ENCODE measurements at regions not wholly inside any gene's neighbourhood (a gene's known extent, or its start where the extent isn't known, plus 50 kb on each side); places are given as distances from the start of the nearest gene placed in this dataset.

DNA sequence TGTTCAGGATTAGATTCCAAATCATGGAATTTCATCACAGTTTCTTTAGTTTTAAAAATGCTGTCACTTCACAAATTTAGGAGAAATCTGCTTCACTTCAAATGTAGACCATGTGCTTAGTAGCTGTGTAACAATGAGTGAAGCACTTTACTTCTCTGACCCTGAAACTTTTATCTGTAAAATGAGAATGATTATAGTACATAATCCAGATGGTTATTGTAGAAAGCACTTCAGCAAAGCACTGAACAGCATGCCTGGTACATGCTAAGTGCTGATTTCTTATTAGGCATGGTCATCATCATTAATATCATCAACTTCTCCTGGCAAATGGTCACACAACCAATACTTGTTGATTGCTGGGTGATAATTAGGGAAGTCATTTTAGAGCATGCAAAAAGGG, 705.0 kb downstream of the EPHA7 start:
- Mint-ChIP-seq H3K27ac (no peak overlapping the region), H3K36me3 (ENCODE audit: low read depth) (no peaks in the 10 kb centered on the region), H3K27me3 (ENCODE audit: low read depth) (no peaks in the 10 kb centered on the region), H3K9me3 (no peaks in the 10 kb centered on the region), H3K4me1 (no peaks in the 10 kb centered on the region), H3K4me3 (no peak overlapping the region)
- TF ChIP-seq, protein P1, sequence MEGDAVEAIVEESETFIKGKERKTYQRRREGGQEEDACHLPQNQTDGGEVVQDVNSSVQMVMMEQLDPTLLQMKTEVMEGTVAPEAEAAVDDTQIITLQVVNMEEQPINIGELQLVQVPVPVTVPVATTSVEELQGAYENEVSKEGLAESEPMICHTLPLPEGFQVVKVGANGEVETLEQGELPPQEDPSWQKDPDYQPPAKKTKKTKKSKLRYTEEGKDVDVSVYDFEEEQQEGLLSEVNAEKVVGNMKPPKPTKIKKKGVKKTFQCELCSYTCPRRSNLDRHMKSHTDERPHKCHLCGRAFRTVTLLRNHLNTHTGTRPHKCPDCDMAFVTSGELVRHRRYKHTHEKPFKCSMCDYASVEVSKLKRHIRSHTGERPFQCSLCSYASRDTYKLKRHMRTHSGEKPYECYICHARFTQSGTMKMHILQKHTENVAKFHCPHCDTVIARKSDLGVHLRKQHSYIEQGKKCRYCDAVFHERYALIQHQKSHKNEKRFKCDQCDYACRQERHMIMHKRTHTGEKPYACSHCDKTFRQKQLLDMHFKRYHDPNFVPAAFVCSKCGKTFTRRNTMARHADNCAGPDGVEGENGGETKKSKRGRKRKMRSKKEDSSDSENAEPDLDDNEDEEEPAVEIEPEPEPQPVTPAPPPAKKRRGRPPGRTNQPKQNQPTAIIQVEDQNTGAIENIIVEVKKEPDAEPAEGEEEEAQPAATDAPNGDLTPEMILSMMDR (IDR thresholded peaks at IDR 0.05; ENCODE audit: unreplicated experiment in 3 of 3) = no peak

DNA sequence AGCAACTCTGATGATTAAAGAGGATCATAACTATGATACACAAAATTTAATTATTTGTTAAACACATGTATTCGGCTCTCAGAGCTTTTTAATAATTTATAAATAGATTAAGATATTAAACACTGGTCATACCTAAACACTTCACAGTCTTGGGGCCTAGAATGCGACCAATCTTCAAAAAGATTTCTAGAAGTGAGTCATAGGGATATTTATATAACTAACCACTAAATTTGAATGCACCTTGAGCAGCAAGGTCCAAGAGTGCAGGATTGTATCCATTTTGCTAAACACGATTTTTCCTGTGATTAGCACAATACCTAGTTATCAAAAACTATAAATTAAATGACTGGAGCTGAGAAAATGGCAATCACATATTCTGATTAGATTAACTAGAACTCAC, 709.3 kb downstream of the EPHA7 start:
- TF ChIP-seq, protein P1 (IDR thresholded peaks at IDR 0.05; ENCODE audit: unreplicated experiment in 3 of 3) = no peak
- H3K27me3 Mint-ChIP-seq (ENCODE audit: low read depth) = no peaks in the 10 kb centered on the region
- H3K9me3 Mint-ChIP-seq = no peaks in the 10 kb centered on the region
- no peak overlapping the region for H3K27ac Mint-ChIP-seq
- no peaks in the 10 kb centered on the region for H3K4me1 Mint-ChIP-seq
- no peak overlapping the region for H3K4me3 Mint-ChIP-seq
- H3K36me3 Mint-ChIP-seq (ENCODE audit: low read depth) = no peaks in the 10 kb centered on the region

DNA sequence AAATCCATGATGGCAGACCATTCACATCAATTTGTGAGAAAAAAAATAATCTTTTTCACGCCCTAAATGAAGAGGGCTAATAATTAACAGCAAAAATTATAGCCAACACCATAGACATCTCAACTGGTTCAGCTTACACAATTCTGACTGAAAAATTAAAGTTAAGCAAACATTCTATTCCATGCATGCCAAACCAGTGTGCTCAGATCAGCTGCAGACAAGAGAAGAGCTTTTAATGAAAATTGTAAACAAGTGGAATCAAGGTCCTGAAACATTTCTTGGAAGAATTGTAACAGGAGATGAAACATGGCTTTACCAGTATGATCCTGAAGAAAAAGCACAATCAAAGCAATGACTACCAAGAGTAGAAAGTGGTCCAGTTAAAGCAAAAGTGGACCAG, 710.4 kb downstream of the EPHA7 start:
- no peaks in the 10 kb centered on the region for H3K27me3 Mint-ChIP-seq (ENCODE audit: low read depth)
- TF ChIP-seq, protein P1 (IDR thresholded peaks at IDR 0.05; ENCODE audit: unreplicated experiment in 3 of 3) = no peak
- H3K4me1 Mint-ChIP-seq = no peaks in the 10 kb centered on the region
- no peak overlapping the region for H3K4me3 Mint-ChIP-seq
- no peaks in the 10 kb centered on the region for H3K9me3 Mint-ChIP-seq
- H3K36me3 Mint-ChIP-seq (ENCODE audit: low read depth) = no peaks in the 10 kb centered on the region
- no peak overlapping the region for H3K27ac Mint-ChIP-seq

DNA sequence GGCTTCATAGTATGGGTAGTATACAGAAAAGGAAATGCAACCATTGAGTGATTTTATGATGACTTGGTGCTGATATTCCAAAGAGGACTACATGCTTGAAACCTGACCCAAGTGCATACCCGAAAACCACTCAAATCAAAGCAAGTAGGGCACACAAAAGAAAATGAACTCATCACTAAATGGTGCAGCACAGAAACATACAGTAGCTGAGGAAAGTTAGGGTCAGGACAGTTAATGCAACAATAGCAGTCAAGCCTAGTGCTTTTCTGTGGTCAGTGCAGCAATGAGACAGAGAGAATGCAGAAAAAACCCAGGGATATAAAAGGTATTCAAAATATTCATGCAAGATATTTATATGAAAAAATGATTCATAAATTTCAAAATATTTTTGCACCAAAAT, 711.1 kb downstream of the EPHA7 start:
- Mint-ChIP-seq H3K4me1 (no peaks in the 10 kb centered on the region), H3K27me3 (ENCODE audit: low read depth) (no peaks in the 10 kb centered on the region), H3K9me3 (no peaks in the 10 kb centered on the region), H3K4me3 (no peak overlapping the region), H3K36me3 (ENCODE audit: low read depth) (no peaks in the 10 kb centered on the region), H3K27ac (no peak overlapping the region)
- TF ChIP-seq, protein P1 (IDR thresholded peaks at IDR 0.05; ENCODE audit: unreplicated experiment in 3 of 3) = no peak

DNA sequence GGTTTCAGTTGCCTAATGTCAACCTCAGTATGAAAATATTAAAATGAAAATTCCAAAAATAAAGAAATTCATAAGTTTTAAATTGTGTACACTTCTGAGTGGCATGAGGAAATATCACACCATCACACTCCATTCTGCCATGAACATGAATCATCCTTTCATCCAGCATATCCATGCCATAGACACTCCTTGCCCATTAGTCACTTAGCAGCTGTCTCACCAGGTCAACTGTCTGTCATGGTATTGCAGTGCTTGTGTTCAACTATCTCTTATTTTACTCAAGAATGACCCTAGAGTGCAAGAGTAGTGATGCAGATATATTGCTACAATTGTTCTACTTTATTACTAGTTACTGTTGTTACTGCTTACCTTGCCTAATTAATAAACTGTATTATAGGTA, 712.4 kb downstream of the EPHA7 start:
- no peaks in the 10 kb centered on the region for H3K36me3 Mint-ChIP-seq (ENCODE audit: low read depth)
- H3K9me3 Mint-ChIP-seq = no peaks in the 10 kb centered on the region
- H3K4me3 Mint-ChIP-seq = no peak overlapping the region
- TF ChIP-seq, protein P1 (IDR thresholded peaks at IDR 0.05; ENCODE audit: unreplicated experiment in 3 of 3) = no peak
- H3K4me1 Mint-ChIP-seq = no peaks in the 10 kb centered on the region
- H3K27me3 Mint-ChIP-seq (ENCODE audit: low read depth) = no peaks in the 10 kb centered on the region
- H3K27ac Mint-ChIP-seq = no peak overlapping the region

DNA sequence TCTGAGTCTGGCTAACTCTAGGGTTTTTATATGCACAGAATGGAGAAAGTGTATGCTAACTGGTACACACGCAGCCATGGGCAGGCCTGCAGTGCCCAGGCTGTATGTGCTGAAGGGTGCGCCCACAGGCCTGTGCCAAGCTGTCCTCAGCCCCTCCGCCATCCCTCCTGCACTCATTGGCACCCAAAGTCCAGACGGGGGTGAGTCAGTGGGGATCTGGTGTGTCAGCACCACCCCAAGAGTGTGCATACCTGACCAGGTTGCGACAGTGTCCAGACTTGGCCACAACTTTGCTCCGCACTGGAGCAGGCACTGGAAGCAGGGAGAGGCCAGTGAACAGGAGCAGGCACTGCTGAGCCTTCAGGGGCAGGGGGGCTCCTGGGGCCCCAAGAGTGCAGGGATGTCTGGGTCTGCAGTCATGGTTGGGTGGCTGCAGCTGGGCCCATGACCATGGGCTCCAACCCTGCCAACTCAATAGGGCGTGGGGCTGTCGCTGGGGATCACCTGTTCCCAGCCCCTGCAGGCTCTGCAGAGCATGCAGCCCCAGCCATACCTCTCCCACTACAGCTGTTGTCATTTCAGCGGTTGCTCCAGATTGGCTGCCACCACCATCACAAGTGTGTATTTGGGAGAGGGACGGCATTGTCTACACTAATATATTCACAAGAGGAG, 717.8 kb downstream of the EPHA7 start:
- Mint-ChIP-seq H3K4me3 (no peak overlapping the region), H3K27me3 (ENCODE audit: low read depth) (no peaks in the 10 kb centered on the region)

More for the DNA sequence above, 717.8 kb downstream of the EPHA7 start:
- TF ChIP-seq, protein P1 (IDR thresholded peaks at IDR 0.05; ENCODE audit: unreplicated experiment in 3 of 3) = no peak
- Mint-ChIP-seq H3K36me3 (ENCODE audit: low read depth) (no peaks in the 10 kb centered on the region), H3K9me3 (no peaks in the 10 kb centered on the region), H3K27ac (no peak overlapping the region), H3K4me1 (no peaks in the 10 kb centered on the region)

All from nephron (organoid).